HEK293T (cell line): ENCODE measurements at regions not wholly inside any gene's neighbourhood (a gene's known extent, or its start where the extent isn't known, plus 50 kb on each side); places are given as distances from the start of the nearest gene placed in this dataset.
"Not testable (repeated sequence)": the region's sequence is repeated elsewhere in the genome, so short reads cannot be mapped to it uniquely, and the experiment has no call there.

Experiments
- CTCF ChIA-PET: fragments of 350-600 bp; formaldehyde crosslinking; extraction: SDS; loops from one replicate; lab custom pipeline; 2021; ENCODE audit warnings: antibody characterized with exemption, inconsistent platforms; lab: Yijun Ruan, JAX
- POLR2A ChIA-PET: fragments of 350-600 bp; formaldehyde crosslinking; extraction: SDS; loops from one replicate; lab custom pipeline; 2020; ENCODE audit warnings: antibody characterized with exemption, inconsistent platforms; lab: Yijun Ruan, JAX
- DNase-seq: peaks from one replicate; pipeline ENCODE4 v3.0.0; 2012; ENCODE audit warnings: mixed read lengths; ENCODE audit errors: extremely low spot score

- POLR2A ChIA-PET, CTCF ChIA-PET, DNase-seq: not testable (repeated sequence)
These were observed 186.8 kb upstream of the SPATA31A3 start for GRCh38 chr9:67179185-67179584.

- CTCF ChIA-PET, POLR2A ChIA-PET: not testable (repeated sequence)
These were observed 182.8 kb upstream of the SPATA31A3 start for GRCh38 chr9:67175167-67175566.

GRCh38 chr9:67171721-67172120 is 179.4 kb upstream of the SPATA31A3 start:
- POLR2A ChIA-PET, CTCF ChIA-PET, DNase-seq: not testable (repeated sequence)

More at GRCh38 chr9:67175167-67175566, 182.8 kb upstream of the SPATA31A3 start:
- not testable (repeated sequence) for DNase-seq

GRCh38 chr9:67168530-67169157 is 176.3 kb upstream of the SPATA31A3 start:
- POLR2A ChIA-PET, CTCF ChIA-PET, DNase-seq: not testable (repeated sequence)

GRCh38 chr9:67166335-67166734 is 174.0 kb upstream of the SPATA31A3 start:
- CTCF ChIA-PET, POLR2A ChIA-PET, DNase-seq: not testable (repeated sequence)

- POLR2A ChIA-PET, DNase-seq, CTCF ChIA-PET: not testable (repeated sequence)
These were observed 170.5 kb upstream of the SPATA31A3 start for GRCh38 chr9:67162827-67163226.

- POLR2A ChIA-PET, DNase-seq, CTCF ChIA-PET: not testable (repeated sequence)
These were observed 162.9 kb upstream of the SPATA31A3 start for GRCh38 chr9:67155218-67155617.

GRCh38 chr9:67153501-67153900 is 161.2 kb upstream of the SPATA31A3 start:
- POLR2A ChIA-PET, CTCF ChIA-PET, DNase-seq: not testable (repeated sequence)

- POLR2A ChIA-PET, CTCF ChIA-PET: not testable (repeated sequence)
These were observed 150.2 kb upstream of the SPATA31A3 start for GRCh38 chr9:67142392-67143107.

GRCh38 chr9:67136376-67136775 is 144.0 kb upstream of the SPATA31A3 start:
- DNase-seq, POLR2A ChIA-PET, CTCF ChIA-PET: not testable (repeated sequence)

More at GRCh38 chr9:67142392-67143107, 150.2 kb upstream of the SPATA31A3 start:
- DNase-seq, result not testable (repeated sequence)

GRCh38 chr9:67133124-67133523 is 140.8 kb upstream of the SPATA31A3 start:
- DNase-seq, CTCF ChIA-PET, POLR2A ChIA-PET: not testable (repeated sequence)

- DNase-seq, POLR2A ChIA-PET, CTCF ChIA-PET: not testable (repeated sequence)
These were observed 124.4 kb upstream of the SPATA31A3 start for GRCh38 chr9:67116761-67117160.

- POLR2A ChIA-PET, DNase-seq, CTCF ChIA-PET: not testable (repeated sequence)
These were observed 119.8 kb upstream of the SPATA31A3 start for GRCh38 chr9:67112148-67112547.

GRCh38 chr9:67111733-67112132 is 119.4 kb upstream of the SPATA31A3 start:
- POLR2A ChIA-PET, DNase-seq, CTCF ChIA-PET: not testable (repeated sequence)

- CTCF ChIA-PET, POLR2A ChIA-PET, DNase-seq: not testable (repeated sequence)
These were observed 117.5 kb upstream of the SPATA31A3 start for GRCh38 chr9:67109859-67110258.

- CTCF ChIA-PET, POLR2A ChIA-PET, DNase-seq: not testable (repeated sequence)
These were observed 114.3 kb upstream of the SPATA31A3 start for GRCh38 chr9:67106659-67107058.

- CTCF ChIA-PET, POLR2A ChIA-PET, DNase-seq: not testable (repeated sequence)
These were observed 110.3 kb upstream of the SPATA31A3 start for GRCh38 chr9:67102506-67103276.

- CTCF ChIA-PET, POLR2A ChIA-PET: not testable (repeated sequence)
These were observed 98.8 kb upstream of the SPATA31A3 start for GRCh38 chr9:67091104-67091503.

GRCh38 chr9:67086862-67087261 is 94.5 kb upstream of the SPATA31A3 start:
- DNase-seq, CTCF ChIA-PET, POLR2A ChIA-PET: not testable (repeated sequence)

More at GRCh38 chr9:67091104-67091503, 98.8 kb upstream of the SPATA31A3 start:
- DNase-seq, result peak; percentile 0
